ENCODE measurements at regions not wholly inside any gene's neighbourhood (a gene's known extent, or its start where the extent isn't known, plus 50 kb on each side); places are given as distances from the start of the nearest gene placed in this dataset.

DNA sequence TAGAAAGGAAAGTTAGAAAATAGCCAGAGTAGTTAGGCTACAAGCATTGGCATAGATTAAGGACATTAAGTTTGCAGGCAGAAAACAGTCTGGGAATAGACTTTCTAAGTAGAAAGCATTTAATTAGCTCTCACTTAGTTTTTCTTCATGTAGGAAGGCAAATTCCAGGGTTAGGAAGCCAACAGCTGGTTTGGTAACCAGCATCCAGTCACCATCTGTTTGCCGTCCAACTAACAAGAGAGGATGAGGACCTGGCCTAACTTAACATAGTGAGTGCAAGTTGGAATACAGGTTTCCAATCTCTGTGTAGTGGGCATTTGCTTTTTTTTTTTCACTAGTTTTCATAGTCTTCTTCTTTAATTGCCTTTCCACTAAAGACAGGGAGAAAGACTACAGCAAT, 121.7 kb upstream of the NR3C1 start:
- no peak for TF ChIP-seq CTCF (conservative IDR thresholded peaks at IDR 0.05; ENCODE audit: low read length)
- no peak for TF ChIP-seq EZH2phosphoT487 (IDR thresholded peaks at IDR 0.05; ENCODE audit: borderline replicate concordance)
